GM12891 (cell line): ENCODE measurements at regions not wholly inside any gene's neighbourhood (a gene's known extent, or its start where the extent isn't known, plus 50 kb on each side); places are given as distances from the start of the nearest gene placed in this dataset.
"Not testable (repeated sequence)": the region's sequence is repeated elsewhere in the genome, so short reads cannot be mapped to it uniquely, and the experiment has no call there.

Source experiments
- DNase-seq: peaks from one replicate; pipeline ENCODE4 v3.0.0; 2011; ENCODE audit warnings: low spot score; ENCODE audit not compliant: insufficient read length
- FAIRE-seq: peaks from 2 replicates; lab custom pipeline; 2011; peaks lifted over from hg19 to GRCh38; lab: Jason Lieb, UNC
- PAX5 ChIP-seq: IDR thresholded peaks from 2 replicates; pipeline ENCODE4 v1.6.1; 2011; ENCODE audit warnings: low read length, moderate library complexity, mild to moderate bottlenecking; ENCODE audit not compliant: insufficient read depth, severe bottlenecking
- POLR2A ChIP-seq: IDR thresholded peaks from 2 replicates; pipeline ENCODE4 v1.6.1; 2011; ENCODE audit warnings: low read depth, low read length, control low read depth
- POLR2AphosphoS5 ChIP-seq: IDR thresholded peaks from 2 replicates; pipeline ENCODE4 v1.6.1; 2011; ENCODE audit warnings: low read depth, low read length, control low read depth
- POU2F2 ChIP-seq: IDR thresholded peaks from 2 replicates; pipeline ENCODE4 v1.6.1; 2011; ENCODE audit warnings: low read depth, mild to moderate bottlenecking, control low read depth, low read length, moderate library complexity
- SPI1 ChIP-seq: IDR thresholded peaks from 2 replicates; pipeline ENCODE4 v1.6.1; 2011; ENCODE audit warnings: low read depth, low read length, control low read depth
- TAF1 ChIP-seq: IDR thresholded peaks from 2 replicates; pipeline ENCODE4 v1.6.1; 2011; ENCODE audit warnings: low read depth, low read length, control low read depth

DNA sequence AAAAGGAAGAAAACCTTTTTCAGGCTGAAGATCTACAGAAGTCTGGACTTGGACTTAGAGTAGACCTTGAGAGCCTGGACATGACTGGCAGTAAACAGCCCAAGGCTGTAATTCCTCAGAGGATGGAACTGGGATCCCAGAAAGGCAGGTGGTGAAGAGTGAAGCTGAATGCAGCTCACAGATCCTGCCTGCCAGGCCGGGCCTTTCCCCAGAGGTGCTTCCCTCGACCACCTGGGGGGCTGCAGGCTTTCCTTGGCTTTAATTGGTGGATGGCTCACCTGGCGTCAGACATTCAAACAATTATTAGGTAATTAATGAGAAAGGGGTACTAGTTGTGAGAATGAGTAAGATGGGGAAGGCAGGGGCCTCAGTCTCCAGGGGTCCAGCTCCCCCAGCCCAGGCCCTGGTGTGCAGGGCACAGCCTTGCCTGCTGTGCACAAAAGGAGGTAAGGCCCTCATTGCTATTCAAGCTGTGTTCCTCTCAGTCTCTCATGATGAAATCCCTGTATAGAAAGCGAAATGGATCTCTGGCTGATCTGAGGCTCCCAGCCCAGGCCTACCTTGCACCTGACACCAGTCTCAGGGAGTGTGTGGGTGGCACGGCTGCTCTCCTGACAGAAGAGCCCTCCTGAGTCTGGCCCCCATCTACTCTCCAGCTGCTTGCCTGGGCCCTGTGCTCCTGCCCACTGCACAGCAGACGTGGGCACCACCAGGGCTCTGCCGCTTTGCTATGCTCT lies 63.0 kb upstream of the TCL1A start:
- FAIRE-seq (no peak), DNase-seq (no peak)
- TF ChIP-seq TAF1: no peak

GRCh38 chr14:95774265-95775160 lies 60.6 kb upstream of the TCL1A start:
- DNase-seq (peak; percentile 54), FAIRE-seq (peak; percentile 93)
- no peak for TF ChIP-seq POLR2AphosphoS5
- TF ChIP-seq PAX5: no peak
- TF ChIP-seq SPI1: no peak
- TF ChIP-seq POLR2A: no peak
- TF ChIP-seq TAF1: no peak
- no peak for TF ChIP-seq POU2F2

GRCh38 chr14:95770777-95771176 lies 56.9 kb upstream of the TCL1A start:
- no peak for FAIRE-seq
- no peak for DNase-seq
- TF ChIP-seq PAX5 (no peak), POLR2AphosphoS5 (no peak), TAF1 (no peak), SPI1 (no peak), POLR2A (no peak), POU2F2 (no peak)

- TF ChIP-seq POU2F2 (no peak), POLR2AphosphoS5 (no peak), POLR2A (no peak), TAF1 (no peak), PAX5 (no peak), SPI1 (no peak)
Observed at GRCh38 chr14:95769976-95770375, 56.1 kb upstream of the TCL1A start.

DNA sequence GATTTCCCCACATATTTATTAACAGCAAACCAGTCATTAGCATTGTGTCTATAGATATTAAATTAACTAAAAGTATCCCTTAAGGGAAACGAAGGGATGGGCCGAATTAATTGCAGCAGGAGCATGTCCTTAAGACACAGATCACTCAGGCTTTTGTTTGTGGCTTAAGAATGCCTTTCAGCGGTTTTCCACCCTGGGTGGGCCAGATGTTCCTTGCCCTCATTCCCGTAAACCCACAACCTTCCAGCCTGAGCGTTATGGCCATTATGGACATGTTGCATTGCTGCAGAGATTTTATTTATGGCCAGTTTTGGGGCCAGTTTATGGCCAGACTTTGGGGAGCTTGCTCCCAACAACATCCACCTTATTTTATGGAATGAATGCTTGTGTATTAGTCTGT lies 55.5 kb upstream of the TCL1A start:
- not testable (repeated sequence) for FAIRE-seq, DNase-seq

More at GRCh38 chr14:95769976-95770375, 56.1 kb upstream of the TCL1A start:
- FAIRE-seq: no peak
- DNase-seq: no peak

- no peak for DNase-seq
- FAIRE-seq: no peak
- TF ChIP-seq PAX5: no peak
- no peak for TF ChIP-seq POU2F2
- no peak for TF ChIP-seq POLR2A
- TF ChIP-seq POLR2AphosphoS5: no peak
- no peak for TF ChIP-seq SPI1
- TF ChIP-seq TAF1: no peak
Observed at GRCh38 chr14:95765051-95765450, 51.1 kb upstream of the TCL1A start.

DNA sequence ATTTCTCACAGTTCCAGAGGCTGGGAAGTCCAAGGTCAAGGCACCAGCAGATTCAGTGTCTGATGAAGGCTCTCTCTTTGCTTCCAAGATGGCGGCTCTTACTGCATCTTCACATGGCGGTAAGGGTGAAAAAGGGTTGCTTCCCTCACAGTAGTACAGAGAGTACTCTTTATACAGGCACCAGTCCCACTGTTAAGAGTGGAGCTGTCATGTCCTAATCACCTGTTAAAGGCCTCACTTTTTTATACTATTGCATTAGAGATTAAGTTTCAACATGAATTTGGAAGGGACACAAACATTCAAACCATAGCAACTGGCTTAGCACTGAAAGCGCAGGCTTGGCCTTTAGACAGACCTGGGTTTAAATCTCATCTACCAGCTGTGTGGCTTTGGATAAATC lies 50.0 kb upstream of the TCL1A start:
- FAIRE-seq (no peak), DNase-seq (no peak)
- TF ChIP-seq PAX5 (no peak), POLR2A (no peak), POU2F2 (no peak), POLR2AphosphoS5 (no peak), TAF1 (no peak), SPI1 (no peak)
